NCI-H748 (cell line): ENCODE measurements at regions not wholly inside any gene's neighbourhood (a gene's known extent, or its start where the extent isn't known, plus 50 kb on each side); places are given as distances from the start of the nearest gene placed in this dataset.

Experiments used
- DNase-seq: peaks from one replicate; lab custom pipeline; 2025; ENCODE audit not compliant: unreplicated experiment; lab: John Stamatoyannopoulos, UW

DNA sequence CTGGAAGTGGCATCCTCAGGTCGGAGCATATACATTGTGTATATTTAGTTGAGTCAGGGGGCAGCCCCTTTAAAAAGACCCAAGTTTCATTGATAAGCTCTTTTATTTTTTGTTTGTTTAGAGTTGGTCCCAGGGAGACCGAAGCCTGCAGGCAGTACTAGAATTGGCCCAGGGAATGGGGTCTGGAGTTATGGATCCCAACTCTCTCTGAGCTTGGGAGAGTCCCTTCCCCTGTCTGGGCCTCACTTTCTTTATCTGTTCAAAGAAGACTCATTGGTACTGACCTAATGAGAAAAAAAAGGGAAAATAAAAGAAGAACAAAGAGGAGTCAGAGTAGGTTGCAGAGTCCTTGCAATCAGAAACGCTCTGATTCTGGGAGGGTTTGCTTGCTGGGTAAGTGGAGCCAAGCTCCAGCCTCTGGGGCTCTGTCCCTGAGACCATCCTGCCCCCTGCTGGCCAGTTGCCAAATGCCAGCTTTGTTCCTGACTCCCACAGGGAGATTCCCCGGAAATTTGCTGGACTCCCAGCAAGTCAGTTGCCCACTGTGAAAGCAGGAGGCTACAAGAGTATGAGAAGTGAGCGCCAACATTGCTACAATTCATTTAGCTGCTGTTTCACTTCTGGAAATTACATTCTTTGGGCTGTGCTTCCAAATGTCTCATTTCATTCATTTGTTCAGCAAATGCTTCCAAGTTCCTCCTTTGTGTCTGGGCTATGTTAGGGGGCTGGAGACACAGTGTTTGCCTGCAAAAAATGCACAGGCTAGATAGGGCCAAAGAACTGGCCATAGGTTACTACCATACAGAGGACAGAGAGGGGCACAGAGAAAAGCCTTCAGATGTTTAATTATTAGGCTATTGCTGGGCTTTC is 156.2 kb downstream of the MELK start:
- DNase-seq = peak; percentile 81

DNA sequence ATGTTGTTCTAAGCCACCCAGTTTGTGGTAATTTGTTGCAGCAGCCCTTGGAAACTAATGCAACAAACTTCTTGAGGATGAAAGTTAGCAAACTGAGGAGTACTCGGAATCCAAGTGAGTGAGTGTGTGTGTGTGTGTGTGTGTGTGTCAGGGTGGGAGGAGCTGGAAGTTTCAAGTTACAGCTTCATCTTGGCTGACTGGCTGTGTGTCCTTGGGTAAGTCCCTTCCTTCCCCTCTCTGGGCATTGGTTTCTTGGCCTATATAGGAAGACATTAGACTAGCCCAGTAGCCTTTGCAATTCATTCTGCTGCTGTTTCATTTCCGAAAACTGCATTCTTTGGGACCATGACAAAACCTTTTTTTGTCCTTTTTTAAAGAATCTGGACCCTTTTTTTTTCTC is 157.2 kb downstream of the MELK start:
- DNase-seq = no peak

DNA sequence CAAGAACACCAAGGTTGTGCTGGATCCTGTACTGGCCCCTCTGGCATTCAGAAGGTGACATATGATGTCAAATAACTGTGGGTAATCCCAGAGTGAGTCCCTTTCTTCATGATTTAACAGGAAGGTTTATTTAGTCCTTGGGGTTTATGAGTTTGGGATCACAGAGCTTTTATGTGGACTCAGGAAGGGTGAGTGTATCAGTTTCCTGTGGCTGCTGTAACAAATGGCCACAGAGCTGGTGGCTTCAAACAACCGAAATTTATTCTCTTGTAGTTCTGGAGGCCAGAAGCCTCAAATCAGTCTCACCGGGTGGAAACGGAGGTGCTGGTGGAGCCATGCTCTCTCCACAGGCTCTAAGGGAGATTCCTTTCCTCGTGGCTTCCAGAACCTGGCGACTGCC is 157.7 kb downstream of the MELK start:
- no peak for DNase-seq

DNA sequence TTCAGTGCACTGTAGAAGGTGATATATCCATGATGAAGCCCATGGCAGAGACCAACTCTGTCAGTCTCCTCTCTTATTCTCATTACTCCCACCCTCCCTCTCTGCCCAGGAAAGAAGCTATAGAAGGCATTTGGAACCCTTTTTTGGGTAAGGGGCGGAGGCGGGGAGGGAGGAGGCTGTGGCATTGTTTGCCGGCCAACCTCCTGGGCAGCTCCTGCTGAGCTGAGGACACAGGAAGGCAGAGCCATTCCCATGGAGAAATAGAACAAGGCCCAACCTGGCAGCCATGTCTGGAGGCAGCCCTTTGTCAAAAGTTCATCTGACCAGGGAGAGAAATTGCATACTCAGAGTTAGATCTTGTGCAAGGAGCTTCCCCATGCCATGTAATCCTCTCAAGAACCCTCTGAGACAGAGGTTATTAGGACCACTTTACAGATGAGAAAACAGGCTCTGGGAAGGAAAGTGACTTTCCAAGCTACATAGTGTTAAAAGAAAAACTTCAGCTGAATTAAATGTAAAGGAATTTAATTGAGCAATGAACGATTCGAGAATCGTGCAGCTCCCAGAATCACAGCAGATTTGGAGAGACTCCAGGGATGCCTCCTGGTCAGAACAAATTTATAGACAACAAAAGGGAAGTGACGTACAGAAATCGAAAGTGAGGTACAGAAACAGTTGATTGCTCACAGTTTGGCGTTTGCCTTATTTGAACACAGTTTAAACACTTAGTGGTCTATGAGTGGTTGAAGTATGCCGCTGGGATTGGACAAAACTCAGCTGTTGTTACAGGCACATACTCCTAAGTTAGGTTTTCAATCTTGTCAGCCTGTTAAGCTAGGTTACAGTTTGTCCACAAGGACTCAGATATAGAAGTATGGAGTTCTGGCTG is 158.6 kb downstream of the MELK start:
- DNase-seq = no peak

DNA sequence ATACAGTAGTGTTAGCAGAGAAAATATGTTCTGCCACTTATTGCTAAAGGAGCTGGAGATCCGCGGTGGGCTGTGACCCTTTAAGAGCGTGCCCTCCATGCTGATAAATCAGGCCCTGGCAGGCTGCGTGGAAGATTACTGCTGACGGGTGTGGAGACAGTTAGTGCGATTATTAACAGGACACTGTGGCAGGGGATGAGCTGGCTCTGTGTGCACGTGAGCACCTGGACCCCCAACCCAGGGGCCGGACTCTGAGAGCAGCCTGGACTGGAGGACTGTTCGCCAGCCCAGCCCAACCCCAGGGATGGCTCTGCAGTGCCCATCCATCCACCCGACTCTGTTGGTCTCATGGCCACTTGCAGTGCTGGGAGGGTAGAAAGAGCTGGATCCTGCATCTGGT is 162.0 kb downstream of the MELK start:
- no peak for DNase-seq

DNA sequence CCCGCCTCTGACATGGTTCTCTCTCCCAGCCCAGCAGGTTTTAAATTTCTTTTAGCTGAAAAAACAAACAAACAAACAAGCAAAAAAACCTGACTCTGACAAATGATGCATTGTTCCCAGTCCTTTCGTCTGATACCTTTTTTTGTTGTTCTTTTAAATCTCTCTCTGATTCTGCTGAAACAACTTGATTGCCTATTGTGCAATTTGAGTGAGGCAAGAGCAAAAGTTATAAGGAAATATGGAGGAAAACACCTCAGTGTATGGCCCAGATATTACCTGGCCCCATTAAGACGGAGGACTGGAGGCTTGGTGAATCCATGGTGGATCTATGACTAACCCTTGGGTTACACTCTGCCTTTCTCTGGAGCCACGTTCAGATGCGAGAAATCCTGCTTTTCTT is 164.0 kb downstream of the MELK start:
- no peak for DNase-seq

DNA sequence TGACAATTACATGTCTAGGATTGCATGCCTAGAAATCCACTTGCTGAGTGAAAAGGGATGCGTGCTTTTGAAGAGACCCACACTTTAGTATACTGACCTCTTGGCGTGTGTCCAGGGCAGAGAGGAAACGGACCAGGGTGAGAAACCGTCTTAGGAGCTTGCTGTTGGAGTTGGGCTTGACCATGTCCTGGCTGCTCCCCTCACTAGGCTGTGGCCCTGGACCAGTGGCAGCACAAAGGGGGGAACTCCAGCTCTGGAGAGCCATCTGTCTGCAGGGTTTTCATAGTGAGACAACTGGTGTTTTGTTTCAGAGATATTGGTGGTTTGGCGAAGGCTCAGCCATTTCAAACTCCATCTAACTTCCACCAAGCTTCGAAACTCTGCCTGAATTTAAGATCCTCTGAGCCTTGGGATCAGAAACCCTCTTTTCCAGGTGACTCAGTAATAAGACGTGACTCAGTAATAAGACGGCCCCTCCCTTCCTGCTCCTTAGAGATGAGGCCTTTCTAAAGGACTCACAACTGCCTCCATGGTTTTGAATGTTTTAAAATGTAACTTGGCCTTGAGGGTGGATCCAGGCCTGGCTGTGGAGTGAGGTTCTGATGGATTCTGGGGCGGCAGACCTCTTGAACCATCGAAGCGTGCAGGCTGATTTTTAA is 165.8 kb downstream of the MELK start:
- DNase-seq = peak; percentile 13

DNA sequence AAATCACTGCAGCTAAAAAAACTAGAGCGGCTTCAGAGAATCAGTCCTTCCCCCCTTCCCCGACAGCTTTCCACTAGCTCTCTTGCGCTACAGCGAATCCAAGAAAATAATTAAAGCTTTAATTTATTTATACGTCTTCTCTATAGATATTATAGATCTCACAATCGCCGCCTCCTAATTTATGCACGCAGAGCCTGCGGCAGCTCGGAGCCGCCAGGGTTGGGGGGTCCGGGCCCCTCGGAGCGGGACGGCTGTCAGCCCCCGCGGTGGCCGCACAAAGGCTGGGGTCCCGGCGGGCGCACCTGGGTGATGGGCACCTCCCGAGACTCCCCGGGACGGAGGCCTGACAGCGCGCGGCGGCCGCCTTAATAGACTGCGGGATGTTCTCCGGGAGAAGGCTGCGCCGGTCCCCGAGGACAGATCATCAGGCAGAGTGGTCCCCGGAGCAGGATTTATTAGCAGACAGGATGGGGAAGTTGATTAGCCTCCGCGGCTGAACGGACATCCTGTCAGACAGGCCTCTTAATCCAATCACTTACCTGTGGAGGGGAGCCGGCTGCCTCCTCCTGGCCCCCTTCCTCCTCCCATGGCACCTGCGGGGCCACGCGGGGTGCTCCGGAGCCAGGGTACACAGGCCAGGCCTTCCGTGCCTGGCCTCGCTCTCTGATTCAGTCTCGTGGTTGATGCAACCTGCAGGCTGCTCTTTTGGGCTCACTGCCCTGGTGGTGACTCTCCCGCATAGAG is 166.8 kb downstream of the MELK start:
- no peak for DNase-seq

DNA sequence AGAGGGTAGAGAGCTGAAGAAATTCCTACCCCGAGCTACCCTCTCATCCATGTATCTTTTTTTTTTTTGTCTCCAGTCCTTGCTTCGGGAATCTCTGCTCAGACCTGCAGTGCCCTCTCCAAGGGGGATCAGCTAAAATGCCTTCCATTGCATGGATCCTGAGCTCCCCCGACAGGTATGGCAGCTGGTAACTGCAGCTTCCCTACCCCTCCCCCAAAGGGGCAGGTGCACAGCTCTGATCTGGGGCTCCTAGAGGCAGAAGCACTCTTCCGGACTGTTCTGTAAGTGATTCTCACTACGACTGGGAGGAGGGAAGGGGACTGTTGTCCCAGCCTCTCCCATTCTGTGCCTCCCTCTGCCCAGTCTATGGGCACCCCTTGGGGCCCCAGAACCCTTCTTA is 169.6 kb downstream of the MELK start:
- DNase-seq = peak; percentile 31

DNA sequence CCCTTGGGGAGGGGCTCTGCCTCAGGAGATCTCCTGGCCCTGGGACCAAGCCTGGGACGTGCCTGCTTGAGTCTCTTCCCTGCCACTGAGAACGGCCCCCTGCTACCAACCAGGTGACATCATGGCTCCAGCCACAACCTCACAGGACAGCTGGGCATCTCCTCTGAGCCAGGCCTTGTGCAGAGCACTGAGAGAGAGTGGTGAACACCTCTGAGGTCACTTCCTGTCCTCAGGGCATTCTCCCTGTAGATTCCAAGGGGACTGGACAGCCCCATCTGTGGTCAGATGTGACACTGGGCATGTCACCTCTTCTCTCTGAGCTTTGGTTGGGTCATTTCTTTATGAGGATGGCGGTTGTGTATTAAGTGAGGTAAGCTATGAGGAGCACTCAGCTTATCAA is 172.0 kb downstream of the MELK start:
- no peak for DNase-seq

DNA sequence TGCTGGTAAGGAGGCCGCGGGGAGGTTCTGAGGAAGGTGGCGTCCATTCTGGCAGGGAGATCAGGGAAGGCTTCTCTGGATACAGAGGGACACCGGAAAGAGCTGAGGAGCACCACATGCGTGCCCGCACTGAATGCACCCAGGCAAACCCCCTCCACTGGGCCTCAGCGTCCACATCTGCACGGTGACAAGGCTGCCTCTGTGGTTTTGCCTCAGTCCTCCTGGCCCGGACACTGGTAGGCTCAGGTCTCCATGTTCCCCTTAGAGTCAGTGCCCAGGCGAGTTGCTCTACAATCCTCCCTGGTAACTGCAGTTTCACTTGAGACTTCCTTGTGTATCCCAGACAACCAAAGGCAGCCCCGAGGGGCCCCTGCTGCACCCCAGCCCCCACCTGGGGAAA is 173.3 kb downstream of the MELK start:
- DNase-seq = no peak

DNA sequence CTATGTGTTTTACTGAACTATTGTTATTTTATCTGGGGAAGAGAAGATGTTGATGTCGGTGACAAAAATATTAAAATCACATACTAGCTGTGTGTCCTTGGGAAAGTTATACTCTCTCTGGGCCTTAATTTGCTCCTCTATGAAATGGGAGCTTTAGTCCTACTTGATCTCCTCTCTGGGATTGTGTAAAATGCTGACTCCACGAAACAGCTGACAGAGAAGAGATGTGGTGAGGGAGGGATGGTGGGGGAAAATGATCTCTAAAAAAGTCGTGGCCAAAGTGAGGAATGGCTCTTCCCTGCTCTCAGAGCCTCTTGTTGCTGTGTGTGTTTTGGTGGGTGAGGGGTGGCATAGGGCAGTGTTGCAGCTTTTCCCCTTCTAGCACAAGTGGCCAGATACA is 173.7 kb downstream of the MELK start:
- no peak for DNase-seq

DNA sequence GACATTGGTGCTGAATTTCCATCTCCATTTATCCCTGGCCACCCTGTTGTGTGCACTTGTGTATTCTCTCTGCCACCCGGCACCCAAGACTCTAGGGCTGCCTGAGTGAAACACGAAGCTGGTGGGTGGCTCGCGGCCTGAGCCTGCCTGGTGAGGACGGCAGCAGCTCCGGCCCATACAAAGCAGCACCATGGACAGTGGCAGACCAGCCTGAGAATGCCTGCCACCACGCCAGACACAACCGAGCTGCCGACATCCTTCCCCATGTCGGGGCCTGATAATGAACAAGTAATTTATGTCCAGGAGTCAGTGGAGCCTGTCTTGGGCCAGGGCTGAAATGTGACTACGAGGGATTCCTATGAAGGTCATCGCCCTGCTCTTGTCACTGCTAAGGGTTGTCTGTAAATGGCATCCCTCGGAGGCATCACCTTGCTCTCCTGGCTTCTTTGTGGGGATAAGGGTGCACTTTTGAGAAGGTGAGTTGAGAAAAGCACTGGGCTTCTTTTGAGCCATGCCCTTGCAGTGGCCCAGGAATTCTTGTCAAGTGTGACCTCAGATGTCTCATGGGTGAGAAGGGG is 175.7 kb downstream of the MELK start:
- DNase-seq = no peak

DNA sequence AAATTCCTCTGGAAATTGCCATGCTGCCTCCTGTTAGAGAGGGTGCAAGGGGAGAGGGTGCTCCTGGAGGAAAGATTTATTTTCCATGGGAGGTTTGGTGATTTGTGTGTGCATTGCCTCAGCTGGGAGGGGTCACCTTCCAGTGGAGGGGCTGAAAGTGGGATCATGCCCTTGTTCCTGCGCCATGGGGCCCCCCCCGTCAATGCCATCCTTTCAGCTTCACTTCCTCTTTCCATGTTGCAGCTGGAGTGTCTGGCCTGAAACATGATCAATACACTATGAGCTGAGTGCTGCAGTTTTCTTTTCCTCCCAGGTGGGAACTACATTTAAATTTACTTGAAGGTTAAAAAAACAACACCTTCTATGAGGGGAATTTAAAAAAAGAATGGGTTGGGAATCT is 176.8 kb downstream of the MELK start:
- no peak for DNase-seq

DNA sequence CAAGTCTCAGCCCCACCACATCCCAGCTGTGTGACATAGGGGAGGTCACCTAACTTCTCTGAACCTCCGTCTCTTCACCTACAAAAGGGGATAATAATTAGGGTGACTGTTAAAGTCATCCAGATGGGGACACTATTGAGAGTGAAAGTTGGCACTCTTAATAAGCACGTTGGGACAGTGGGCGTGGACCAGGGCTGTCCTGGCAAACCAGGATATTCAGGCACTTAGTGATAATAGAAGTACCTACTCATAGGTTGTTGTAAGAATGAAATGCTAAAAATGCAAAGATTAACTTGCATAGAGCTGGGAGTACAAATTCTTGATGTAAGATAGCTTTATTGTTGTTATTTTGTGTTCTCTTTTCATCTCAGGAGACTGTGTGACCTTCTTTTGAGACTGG is 177.9 kb downstream of the MELK start:
- no peak for DNase-seq

DNA sequence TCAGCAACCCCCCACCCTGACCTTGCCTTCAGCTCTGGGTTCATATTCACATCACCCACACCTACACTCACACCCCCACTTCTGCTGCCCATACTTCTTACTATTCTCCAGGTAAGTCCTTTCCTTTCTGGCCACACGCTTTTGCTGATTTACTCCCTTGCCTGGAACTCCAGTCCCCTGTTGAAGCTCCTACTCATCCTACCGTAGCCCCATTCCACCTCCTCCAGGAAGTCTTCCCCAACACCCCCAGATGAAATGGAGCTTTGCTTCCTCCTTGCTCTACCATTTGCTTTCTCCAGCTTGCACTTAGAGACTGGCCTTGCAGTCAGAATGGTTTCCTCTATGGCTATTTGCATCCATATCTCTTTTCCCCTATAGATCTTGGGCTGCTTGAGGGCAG is 182.3 kb downstream of the MELK start:
- DNase-seq = no peak

DNA sequence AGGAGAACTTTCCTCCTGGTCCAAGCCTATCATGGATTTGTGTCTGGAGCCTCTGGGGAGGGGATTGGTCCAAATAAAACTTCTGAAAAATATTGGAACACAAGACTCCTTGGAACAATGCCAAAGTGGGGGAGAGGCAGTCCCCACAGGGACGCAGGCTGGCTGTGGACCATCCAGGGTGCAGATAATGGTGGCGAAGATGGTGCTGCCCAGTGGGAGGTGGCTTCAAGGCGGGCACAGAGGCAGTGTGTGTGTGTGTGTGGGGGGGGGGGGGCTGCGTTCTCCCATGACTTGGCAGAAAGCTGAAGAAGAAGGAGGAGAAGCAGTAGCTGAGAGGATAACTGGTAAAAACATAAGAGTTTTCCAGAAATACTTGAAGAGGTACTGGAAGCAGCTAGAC is 186.4 kb downstream of the MELK start:
- no peak for DNase-seq

DNA sequence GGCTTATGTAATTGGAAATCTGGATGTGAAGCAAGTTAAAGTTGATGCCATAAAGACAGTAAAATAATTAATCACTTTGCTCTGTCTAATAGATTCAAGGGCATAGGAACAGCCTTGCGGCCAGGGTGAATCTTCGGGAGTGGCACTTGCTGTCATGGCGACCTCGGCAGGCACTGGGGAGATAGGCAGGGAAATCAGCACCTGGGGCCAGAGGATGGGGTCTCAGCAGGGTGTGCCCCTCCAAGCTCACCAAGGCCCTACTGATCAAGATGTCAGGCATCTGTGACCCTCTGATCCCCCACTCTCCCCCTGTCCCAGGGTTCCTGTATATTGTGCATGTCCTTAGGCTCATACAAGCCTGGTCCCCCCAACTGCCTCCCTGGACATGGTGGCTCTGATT is 187.3 kb downstream of the MELK start:
- no peak for DNase-seq

DNA sequence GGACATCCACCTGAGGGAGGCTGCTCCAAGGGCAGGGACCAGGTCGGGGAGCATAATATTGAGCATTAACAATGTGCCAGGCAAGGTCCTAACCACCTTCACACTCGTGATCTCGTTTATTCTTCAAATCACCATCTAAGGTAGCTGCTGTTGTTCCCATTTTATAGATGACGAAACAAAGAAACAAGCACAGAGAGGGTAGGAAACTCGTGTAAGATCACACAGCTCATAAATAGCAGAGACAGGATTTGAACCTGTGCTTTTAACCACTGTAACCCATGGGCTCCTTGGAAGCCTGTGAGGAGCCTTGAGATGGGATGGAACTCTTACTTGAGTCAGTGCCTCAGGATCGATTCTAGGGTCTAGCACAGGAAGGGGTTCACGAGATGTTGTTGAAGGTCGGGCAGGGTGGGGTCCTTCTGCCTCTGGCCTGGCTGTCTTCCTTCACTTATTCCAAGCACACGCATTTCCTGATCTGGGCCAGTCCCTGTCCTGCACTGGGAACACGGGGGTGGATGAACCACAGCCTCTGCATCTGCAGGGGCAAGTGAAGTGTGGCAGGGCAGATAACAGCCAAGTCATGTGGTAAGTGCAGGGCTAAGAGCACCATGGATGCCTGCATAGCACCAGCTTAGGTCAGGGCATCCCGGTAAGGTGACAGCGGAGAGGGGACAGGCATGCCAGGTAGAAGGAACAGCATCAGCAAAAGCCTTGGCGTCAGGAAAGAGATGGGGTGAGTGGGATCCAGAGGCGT is 188.1 kb downstream of the MELK start:
- no peak for DNase-seq

DNA sequence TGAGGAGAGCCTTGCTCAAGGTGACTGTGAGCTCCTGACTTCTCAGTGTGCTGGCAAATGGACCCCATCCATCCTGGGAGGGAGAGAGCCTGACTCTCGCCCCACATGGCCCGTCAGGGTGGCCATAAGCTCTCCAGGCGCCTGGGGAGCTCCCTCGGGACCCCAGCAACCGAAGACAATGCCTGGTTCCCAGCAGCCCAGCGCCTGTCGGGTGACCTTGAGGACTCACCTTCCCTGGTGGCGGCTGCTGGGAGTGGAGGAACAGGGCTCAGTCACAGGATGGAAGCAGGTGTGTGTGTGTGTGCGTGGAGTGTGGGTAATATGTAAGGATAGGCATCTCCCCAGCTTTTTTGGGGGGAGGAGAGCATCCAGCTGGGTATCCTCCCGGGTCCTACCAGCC is 190.3 kb downstream of the MELK start:
- DNase-seq = peak; percentile 15
